ELF-1 (cell line): ENCODE measurements at regions not wholly inside any gene's neighbourhood (a gene's known extent, or its start where the extent isn't known, plus 50 kb on each side); places are given as distances from the start of the nearest gene placed in this dataset.
A peak's percentile ranks its signal among the peaks of the same experiment; 100 is the strongest.
"Not testable (repeated sequence)": the region's sequence is repeated elsewhere in the genome, so short reads cannot be mapped to it uniquely, and the experiment has no call there.

ENCODE experiments used
- DNase-seq: peaks from one replicate; pipeline ENCODE4 v3.0.0-alpha.2; 2016; ENCODE audit warnings: low read depth, low spot score

DNA sequence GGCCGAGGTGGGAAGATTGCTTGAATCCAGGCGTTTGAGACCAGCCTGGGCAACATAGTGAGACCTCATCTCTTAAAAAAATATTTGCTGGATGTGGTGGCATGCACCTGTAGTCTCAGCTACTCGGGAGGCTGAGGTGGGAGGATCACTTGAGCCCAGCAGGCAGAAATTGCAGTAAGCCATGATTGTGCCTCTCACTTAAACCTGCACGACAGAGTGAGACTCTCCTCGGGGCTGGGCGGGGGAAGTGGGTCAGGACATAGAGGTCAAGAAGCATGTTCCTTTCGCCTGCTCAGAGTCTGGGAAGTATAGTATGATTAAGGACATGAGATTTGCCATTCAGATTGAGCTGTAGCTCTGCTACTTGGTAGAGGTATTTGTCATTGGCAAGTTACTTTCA lies 52.3 kb downstream of the SEPTIN7 start:
- not testable (repeated sequence) for DNase-seq

DNA sequence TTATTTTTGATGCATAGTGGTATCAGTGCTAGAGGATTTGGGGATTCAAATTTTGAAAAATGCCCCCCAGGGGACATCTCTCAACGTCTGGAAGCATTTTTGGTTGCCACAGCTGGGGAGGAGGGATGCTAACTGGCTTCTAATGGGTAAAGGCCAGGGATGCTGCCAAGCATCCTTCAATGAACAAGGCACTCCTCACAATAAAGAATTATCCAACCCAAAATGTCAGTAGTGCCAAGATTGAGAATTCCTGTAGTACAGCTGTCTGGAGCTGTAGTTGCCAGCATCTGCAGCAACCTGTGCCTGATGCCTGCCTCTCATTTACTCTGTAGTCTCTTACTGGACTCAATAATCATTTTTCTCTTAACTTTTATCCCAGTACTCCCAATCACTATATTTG lies 53.5 kb downstream of the SEPTIN7 start:
- no peak for DNase-seq

GRCh38 chr7:35856175-35856574 lies 55.3 kb downstream of the SEPTIN7 start:
- DNase-seq = no peak

DNA sequence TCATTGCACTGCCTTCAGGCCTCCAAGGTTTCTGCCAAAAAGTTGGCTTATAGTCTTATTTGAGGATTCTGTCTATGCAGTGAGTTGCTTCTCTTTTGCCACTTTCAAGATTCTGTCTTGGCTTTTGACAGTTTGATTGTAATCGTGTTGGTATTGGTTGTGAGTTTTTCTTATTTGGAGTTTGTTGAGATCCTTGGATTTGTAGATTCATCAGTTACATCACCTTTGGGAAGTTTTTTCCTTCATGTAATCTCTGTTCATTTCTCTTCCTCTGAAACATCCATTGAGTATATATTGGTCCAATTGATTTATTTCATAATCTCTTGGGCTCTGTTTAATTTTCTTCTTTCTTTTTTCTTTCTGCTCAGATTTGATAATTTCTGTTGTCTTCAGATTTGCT lies 59.8 kb downstream of the SEPTIN7 start:
- DNase-seq = no peak

- DNase-seq = no peak
These were observed 64.4 kb downstream of the SEPTIN7 start for GRCh38 chr7:35865287-35865686.

- no peak for DNase-seq
These were observed 65.3 kb downstream of the SEPTIN7 start for GRCh38 chr7:35866186-35866585.

GRCh38 chr7:35869117-35869516 lies 68.3 kb downstream of the SEPTIN7 start:
- not testable (repeated sequence) for DNase-seq

DNA sequence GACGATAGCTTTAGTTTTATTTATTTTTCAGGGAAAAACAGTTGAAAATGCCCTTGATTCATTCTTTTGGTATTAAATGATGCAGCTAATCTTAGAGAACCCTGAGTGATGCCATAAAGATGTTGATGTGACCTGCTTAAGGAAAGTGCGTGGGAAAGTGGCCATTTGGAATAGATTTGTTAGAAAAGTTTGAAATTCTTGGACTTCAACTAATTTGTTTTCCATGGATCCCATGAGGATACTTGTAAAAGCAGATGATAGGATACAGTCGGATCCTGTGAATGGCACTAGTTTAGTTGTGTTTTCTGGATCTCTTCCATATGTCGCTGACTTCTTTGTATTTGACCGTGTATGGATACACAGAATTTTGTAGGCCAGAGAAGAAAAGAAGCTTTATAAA lies 69.0 kb downstream of the SEPTIN7 start:
- DNase-seq = no peak

DNA sequence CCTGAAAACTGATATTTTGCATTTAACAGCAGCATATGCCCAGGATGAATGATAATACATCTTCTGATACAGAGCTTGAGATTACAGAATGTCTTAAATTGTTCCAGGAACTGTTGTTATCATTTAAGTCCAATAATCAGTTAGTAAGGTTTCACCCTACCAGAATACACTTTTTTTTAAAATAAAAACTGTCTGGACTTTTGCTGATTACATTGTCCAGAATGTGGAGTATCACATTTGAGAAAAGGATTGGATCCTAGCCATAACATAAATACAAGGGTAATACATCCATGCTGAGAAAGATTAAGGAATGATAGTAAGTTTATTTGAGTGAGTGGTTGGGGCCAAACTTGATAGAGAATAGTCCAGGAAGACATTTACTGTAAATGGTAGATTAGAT lies 71.0 kb downstream of the SEPTIN7 start:
- DNase-seq = no peak

GRCh38 chr7:35874886-35875285 lies 74.0 kb downstream of the SEPTIN7 start:
- DNase-seq = no peak

GRCh38 chr7:35875292-35875691 lies 74.4 kb downstream of the SEPTIN7 start:
- DNase-seq = no peak

DNA sequence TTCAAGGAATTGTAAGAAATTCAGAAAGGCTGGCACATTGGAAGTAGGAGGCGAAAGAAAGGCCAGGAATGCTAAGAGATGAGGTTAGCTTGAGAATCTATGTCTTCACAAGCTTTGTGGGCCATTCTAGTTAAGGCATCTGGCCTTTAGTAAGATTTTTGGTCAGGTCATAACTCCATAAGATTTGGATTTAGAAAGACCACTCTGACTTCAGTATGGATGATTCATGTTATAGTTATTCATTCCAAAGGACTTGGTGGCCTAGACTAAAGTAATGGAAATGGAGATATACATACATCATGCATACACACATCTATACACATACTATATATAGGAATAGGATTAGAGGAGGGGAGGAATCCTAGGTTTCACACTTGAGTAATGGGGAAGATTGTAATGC lies 77.5 kb downstream of the SEPTIN7 start:
- no peak for DNase-seq

- DNase-seq = peak; percentile 32
These were observed 86.6 kb downstream of the SEPTIN7 start for GRCh38 chr7:35887430-35887829.

GRCh38 chr7:35889001-35889400 lies 88.1 kb downstream of the SEPTIN7 start:
- DNase-seq = peak; percentile 53

DNA sequence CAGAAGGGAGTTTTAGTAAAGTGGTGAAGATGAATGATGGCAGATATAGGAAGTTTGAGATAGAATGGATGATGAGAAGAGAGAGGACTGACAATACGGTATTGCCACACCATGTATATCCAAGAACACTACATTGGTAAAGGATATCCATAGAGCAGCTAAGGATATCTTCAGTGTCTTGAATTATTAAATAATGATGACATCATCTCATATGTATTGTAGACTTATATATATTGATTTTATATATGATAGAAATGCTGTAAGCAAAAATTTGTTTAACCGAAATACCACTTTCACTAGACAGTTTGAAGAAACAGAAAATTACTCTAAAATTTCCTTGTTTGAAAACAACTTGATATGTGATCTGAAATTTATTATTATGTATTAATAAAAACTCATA lies 89.0 kb downstream of the SEPTIN7 start:
- DNase-seq = no peak

DNA sequence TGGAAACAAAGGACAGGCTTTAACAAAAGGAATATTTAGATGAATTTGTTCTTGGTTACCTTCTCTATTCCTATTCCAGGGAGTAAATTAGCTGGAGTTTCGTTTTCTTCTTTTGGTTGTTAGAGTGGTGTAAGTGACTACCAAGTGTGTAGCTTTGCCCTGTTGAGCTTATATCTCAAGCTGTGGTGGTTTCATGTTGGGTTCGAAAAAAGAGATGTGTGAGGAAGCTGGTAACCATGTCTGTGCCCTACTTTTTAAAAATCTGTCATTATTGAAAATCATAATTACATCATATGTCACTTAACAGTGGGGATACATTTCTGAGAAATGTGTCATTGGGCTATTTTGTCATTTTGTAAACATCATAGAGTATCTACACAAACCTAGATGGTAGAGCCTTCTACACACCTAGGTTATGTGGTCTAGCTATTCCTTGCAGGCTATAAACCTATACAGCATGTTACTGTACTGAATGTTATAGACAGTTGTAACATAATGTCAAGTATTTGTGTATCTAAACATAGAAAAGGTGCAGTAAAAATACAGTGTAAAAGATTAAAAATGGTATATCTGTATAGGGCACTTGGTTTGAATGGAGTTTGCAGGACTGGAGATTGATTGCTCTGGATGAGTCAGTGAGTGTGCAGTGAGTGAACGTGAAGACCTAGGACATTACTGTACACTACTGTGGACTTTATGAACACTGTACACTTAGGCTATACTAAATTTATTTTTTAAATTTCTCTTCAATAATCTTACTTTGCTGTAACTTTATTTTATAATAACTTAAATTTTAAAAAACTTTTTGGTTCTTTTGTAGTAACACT lies 90.4 kb downstream of the SEPTIN7 start:
- DNase-seq = no peak

DNA sequence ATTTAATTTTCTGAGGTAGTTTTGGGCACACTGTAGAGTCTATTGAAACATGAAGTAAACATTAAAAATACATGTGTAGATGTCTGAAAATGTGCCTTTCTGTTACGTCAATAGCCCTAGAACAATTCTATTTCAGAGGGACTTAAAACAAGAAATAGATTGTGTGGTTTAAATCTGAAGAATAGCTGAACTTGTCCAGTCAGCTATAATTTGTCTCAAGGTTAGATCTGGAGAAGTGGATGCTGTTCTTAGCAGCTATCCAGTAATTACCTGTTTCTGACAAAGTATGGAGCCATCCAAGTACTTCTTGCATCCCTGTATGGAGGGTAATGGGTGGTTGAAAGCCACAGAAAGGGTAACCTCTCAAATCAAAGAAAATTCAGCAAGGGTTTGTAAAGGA lies 92.8 kb downstream of the SEPTIN7 start:
- DNase-seq = no peak

DNA sequence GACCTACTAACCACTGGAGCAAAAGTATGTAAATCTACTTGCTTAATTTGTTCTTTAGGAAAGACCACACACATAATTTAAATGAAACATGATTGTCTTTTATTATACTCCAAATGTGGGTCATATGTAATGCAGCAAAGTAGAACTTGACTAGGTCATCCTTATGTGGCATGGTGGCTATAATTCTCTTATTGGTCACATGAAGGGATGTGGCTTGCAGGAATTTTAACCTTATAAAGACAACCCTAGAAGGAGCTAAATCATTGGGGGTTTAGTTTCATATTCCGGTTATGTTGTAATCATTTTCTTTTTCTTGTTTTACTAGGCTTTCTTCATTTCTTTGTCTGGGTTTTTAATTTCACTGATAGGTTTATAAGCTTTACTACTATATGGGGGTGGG lies 93.9 kb downstream of the SEPTIN7 start:
- DNase-seq = no peak

- no peak for DNase-seq
These were observed 99.8 kb downstream of the SEPTIN7 start for GRCh38 chr7:35900651-35901050.

GRCh38 chr7:35905555-35905954 lies 104.7 kb downstream of the SEPTIN7 start:
- DNase-seq = no peak

- peak; percentile 49 for DNase-seq
These were observed 105.5 kb downstream of the SEPTIN7 start for GRCh38 chr7:35906191-35906908.

- DNase-seq = no peak
These were observed 107.7 kb downstream of the SEPTIN7 start for GRCh38 chr7:35908331-35909216.
